Muscle layer of duodenum (tissue), 2 donors: ENCODE measurements at regions not wholly inside any gene's neighbourhood (a gene's known extent, or its start where the extent isn't known, plus 50 kb on each side); places are given as distances from the start of the nearest gene placed in this dataset.
"Not testable (repeated sequence)": the region's sequence is repeated elsewhere in the genome, so short reads cannot be mapped to it uniquely, and the experiment has no call there.

Experiments used
- H3K27ac ChIP-seq: one replicate; pipeline ENCODE4 v1.7.0; 2013; ENCODE audit warnings: mild to moderate bottlenecking, low read length
- H3K27me3 ChIP-seq: one replicate; pipeline ENCODE4 v1.7.0; 2013; ENCODE audit warnings: low read depth, mild to moderate bottlenecking, control low read depth, low read length
- H3K36me3 ChIP-seq, 2 donors: one replicate each; pipeline ENCODE4 v1.7.0; 2013; ENCODE audit warnings: low read length in 2 of 2, control low read depth in 1 of 2, mild to moderate bottlenecking in 1 of 2; ENCODE audit not compliant: insufficient read depth in 2 of 2, control insufficient read depth in 1 of 2
- H3K4me1 ChIP-seq, 2 donors: one replicate each; pipeline ENCODE4 v1.7.0; 2013; ENCODE audit warnings: low read length in 2 of 2, mild to moderate bottlenecking in 2 of 2, control low read depth in 1 of 2, moderate library complexity in 1 of 2; ENCODE audit not compliant: insufficient read depth in 2 of 2, control insufficient read depth in 1 of 2
- H3K4me3 ChIP-seq, 2 donors: one replicate each; pipeline ENCODE4 v1.7.0; 2013; ENCODE audit warnings: low read length in 2 of 2, low read depth in 1 of 2, mild to moderate bottlenecking in 1 of 2
- H3K9me3 ChIP-seq, 2 donors: one replicate each; pipeline ENCODE4 v1.7.0; 2013; ENCODE audit warnings: low read length in 2 of 2, control low read depth in 1 of 2, mild to moderate bottlenecking in 1 of 2; ENCODE audit not compliant: control insufficient read depth in 1 of 2
- donor health status: healthy.

DNA sequence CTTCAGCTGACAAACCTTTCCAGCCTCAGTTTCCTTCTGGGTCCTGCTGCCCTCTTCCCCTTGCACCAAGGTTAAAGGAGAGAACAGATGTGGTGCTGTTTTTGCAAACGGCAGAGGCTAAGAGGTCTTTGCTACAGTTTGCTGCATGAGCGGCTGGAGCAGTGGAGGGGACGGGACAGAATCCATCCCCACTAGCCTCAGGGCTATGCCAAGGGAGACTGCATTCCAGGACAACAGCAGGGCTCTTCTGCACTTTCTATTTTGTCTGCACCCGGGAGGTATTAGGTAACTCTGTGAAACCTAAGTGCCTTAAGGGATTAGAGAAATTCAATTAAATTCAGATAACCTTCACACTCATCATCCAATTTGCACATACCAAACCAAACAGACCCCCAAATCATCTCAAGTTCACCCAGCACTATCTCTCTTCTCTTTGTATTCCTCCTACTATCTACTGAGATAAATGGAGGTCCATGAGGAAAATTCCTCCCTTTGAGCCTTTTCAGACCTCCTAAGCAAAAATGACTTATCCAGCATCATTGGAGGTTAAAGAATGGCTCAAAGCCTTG, 103.8 kb upstream of the VRK1 start:
- Histone ChIP-seq H3K27ac (no peak overlapping the region), H3K27me3 (no peaks in the 10 kb centered on the region), H3K9me3 (no peaks in the 10 kb centered on the region), H3K4me1 (no peaks in the 10 kb centered on the region), H3K36me3 (no peaks in the 10 kb centered on the region), H3K4me3 (no peak overlapping the region)

DNA sequence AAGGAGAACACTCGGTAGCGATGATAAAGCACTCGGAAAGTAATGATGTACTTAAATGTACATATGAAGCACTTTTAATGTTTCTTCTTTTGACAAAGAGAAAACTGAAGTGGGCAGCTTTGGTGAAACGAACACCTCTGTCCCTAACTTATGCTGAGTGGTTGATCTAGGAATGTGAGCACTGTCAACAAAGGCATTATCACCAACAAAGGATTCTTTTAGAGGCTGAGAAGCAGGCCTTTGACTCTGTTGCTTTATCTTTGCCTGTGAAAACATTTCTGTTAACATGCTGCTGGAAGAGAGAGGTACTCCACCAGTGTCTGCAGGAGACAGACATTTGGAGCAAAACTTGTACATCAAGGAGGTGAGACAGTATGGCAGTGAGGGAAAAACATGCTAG, 103.2 kb upstream of the VRK1 start:
- Histone ChIP-seq H3K36me3 (no peaks in the 10 kb centered on the region), H3K27ac (no peak overlapping the region), H3K4me3 (no peak overlapping the region), H3K4me1 (no peaks in the 10 kb centered on the region), H3K9me3 (no peaks in the 10 kb centered on the region), H3K27me3 (no peaks in the 10 kb centered on the region)

DNA sequence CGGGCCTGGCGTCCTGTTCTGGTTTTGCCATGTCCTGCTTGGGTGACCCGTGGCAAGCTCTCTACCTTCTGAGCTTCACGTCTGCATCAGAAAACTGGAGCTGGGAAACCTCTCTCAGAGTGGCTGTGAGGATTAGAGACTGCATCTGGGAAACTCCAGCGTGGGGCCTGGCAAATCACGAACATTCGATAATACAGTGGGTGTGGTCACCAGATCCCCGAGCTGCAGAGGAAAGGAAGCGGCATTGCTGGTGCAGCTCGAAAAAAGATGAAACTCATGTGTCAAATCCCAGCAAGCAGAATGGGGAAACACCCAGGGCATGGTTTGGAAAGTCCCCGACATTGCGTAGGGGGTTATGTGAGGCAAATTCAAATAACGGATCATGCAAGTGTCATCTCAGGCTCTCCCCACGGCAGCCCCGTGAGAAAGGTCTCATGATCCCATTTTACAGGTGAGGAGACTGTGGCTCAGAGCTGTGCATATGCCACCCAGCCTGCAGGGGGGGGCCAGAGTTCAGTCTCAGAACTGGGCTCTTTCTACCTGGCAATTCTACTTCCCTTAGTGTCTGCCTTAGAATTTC, 98.1 kb upstream of the VRK1 start:
- Histone ChIP-seq H3K4me1 (no peaks in the 10 kb centered on the region), H3K27ac (no peak overlapping the region), H3K27me3 (no peaks in the 10 kb centered on the region), H3K4me3 (no peak overlapping the region), H3K9me3 (no peaks in the 10 kb centered on the region), H3K36me3 (no peaks in the 10 kb centered on the region)

DNA sequence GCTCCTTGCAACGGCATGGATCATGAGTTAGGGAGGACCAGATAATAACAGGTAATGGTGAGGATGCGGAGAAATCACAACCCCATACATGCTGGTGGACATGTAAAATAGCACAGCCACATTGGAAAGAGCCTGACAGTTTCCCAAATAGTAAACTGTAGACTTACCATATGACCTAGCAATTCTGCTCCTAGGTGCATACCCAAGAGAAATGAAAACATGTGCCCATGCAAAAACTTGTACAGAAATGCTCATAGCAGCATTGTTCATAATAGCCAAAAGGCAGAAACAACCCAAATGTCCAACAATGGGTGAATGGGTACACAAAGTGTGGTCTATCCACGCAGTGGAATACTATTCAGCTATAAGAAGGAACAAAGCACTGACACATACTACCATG, 97.5 kb upstream of the VRK1 start:
- no peaks in the 10 kb centered on the region for H3K27me3 ChIP-seq
- no peak overlapping the region for H3K27ac ChIP-seq
- no peaks in the 10 kb centered on the region for H3K36me3 ChIP-seq
- no peaks in the 10 kb centered on the region for H3K4me1 ChIP-seq
- H3K4me3 ChIP-seq: no peak overlapping the region
- no peaks in the 10 kb centered on the region for H3K9me3 ChIP-seq

DNA sequence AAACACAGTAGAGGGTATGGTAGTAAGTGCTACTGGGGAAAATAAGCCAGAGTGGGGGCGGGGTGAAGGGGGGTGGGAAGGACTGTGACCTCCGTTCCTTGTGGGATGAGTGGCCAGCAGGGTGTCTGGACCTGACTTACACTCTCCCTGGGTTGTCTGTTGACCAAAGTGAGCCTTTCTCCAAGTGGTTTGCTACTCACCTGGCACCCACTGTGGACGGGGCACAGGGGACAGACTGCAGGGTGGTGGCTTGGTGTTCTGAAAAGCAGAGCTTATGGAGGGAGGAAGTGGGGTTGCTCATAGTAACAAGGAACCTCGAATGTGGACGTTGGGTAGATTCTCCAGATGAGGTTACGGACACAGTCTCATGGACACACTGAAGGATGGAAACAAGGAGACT, 94.4 kb upstream of the VRK1 start:
- no peaks in the 10 kb centered on the region for H3K36me3 ChIP-seq
- no peak overlapping the region for H3K27ac ChIP-seq
- H3K4me3 ChIP-seq: no peak overlapping the region
- no peaks in the 10 kb centered on the region for H3K4me1 ChIP-seq
- no peaks in the 10 kb centered on the region for H3K27me3 ChIP-seq
- H3K9me3 ChIP-seq: no peaks in the 10 kb centered on the region

DNA sequence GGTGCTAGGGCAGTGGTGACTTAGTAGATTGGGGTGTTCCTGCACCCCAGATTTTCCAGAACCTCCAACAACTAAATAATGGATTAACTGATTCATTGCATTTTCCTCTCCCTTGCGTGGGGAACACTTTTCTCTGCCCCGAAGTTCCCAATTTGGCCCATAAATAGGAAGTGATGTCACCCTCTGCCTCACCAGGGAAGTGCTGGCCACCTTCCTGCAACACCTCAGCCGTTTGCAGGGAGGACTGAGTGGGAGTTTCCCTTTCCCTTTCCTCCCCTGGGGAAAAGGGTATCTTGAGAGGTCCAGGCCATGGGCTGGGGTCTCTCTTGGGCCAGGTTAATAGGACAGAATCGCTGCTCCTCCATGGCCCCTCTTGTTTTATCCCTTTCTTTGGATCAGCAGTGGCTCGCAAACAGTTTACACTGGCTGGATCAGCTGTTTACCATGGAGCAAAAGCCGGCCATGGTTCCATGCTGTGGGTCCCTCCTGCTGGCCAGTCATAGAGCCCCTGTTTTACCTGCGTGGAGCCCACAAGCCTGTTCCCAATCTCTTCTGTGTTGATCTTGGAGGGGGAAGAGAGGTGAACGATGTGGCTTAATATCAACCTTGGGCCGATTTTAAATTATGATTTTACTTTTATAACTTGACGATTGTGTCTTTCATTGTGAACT, 91.6 kb upstream of the VRK1 start:
- Histone ChIP-seq H3K4me1 (no peaks in the 10 kb centered on the region), H3K27ac (no peak overlapping the region), H3K9me3 (no peaks in the 10 kb centered on the region), H3K36me3 (no peaks in the 10 kb centered on the region), H3K27me3 (no peaks in the 10 kb centered on the region), H3K4me3 (no peak overlapping the region)

DNA sequence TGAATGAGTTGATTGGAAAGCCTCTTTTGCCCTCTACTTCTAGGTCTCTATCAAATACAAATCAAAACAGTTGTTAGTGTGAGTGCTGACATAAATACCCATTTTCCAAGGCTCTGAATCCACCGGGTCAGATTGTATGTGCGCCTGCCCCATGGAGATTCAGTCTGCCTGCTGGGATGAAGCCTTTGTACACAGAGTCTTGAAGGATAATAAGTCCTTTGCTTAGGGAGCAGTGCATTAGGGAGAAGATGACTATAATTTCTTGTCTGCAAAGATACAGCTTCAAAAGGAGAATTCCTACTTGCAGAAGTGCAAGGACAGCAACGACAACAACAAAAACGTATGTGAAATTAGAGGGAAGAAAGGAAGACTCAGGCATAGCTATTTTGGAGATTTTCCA, 90.3 kb upstream of the VRK1 start:
- Histone ChIP-seq H3K36me3 (no peaks in the 10 kb centered on the region), H3K9me3 (no peaks in the 10 kb centered on the region), H3K27ac (no peak overlapping the region), H3K4me3 (no peak overlapping the region), H3K27me3 (no peaks in the 10 kb centered on the region), H3K4me1 (no peaks in the 10 kb centered on the region)

DNA sequence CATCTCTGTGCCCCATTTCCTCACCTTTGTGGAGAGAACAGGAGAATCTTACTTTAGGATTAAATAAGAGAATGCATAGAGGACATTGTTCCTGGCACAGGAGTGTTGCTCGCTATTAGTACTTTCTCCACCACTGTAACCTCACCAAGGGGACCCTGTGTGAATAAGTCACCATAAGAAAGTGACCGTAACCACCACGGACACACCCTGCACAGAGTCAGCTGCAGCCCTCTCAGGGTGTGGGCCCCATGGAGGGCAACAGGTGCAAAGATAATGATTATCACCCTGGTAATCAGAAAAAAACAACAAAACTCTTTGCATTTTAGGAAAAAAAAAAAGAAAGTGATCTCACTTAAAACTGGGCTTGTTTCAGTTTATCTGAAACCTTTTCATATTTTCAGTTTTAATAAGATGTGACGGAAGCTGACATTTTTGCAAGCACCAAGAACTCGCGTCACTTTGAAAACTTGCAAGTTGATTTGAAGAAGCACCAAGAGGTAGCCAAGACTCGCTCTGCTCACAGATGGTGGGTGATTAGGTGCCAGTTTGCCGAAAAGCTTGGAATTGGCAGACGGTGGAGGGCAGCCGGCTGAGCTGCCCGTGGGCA, 87.0 kb upstream of the VRK1 start:
- Histone ChIP-seq H3K9me3 (no peaks in the 10 kb centered on the region), H3K27me3 (no peaks in the 10 kb centered on the region), H3K36me3 (no peaks in the 10 kb centered on the region), H3K4me1 (peaks cover 0 to 4% of the 10 kb centered on the region in 2 donors), H3K4me3 (no peak overlapping the region), H3K27ac (no peak overlapping the region)

DNA sequence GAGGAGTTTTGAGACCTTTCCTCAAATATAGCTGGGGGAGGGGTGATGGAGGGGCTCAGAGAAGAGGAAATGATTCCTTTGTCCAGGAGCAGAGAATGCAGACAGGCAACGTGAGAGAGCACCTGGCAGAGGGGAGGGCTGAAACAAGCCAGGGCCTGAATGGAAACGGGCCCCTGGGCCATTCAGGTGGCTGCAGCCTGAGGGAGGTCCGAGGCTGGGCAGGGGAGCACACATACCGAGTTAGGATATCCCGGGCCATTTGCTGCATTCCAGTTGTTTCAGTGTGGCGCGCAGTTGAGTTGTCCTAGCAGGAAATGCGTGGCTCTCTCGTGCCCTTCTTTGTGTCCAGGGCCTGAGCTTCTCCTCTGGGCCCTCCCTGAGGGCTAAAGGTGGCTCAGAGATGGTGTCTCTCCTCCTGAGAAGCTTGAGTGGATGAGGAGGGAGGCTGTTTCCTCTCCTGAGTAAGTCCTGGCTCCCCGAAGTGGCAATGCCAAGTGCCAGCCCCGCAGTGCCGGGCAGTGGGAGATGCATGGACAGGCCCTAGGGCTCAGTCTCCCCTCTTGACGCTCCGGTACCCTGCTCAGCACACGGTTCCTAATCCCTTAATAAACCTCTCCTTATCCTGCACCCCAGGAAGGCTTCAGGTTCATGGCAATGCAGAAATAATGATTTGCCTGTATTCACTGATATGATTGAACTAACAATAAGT, 85.5 kb upstream of the VRK1 start:
- peaks cover 0 to 4% of the 10 kb centered on the region in 2 donors for H3K4me1 ChIP-seq
- H3K4me3 ChIP-seq: no peak overlapping the region
- H3K9me3 ChIP-seq: no peaks in the 10 kb centered on the region
- no peaks in the 10 kb centered on the region for H3K27me3 ChIP-seq
- no peak overlapping the region for H3K27ac ChIP-seq
- no peaks in the 10 kb centered on the region for H3K36me3 ChIP-seq

DNA sequence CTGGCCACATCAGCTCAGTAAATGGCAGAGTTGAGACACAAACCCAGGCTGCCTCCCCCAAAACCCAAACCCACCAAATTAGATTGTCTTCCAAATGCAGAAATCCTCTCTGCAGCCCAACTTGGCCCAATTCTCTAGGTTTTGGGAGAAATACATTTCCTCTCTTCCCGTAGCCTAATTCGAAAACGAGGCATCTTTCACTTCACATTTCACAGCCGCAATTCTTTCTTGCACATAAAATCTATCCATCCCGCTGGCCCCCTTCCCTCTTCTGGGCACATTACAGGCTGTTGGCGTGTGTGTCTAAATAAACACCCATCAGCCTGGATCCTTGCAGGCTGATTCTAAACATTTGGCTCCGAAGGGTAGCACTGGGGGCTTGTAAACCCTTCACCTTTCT, 83.8 kb upstream of the VRK1 start:
- H3K27me3 ChIP-seq: no peaks in the 10 kb centered on the region
- H3K4me1 ChIP-seq: peaks cover 0 to 4% of the 10 kb centered on the region in 2 donors
- no peaks in the 10 kb centered on the region for H3K9me3 ChIP-seq
- H3K27ac ChIP-seq: no peak overlapping the region
- H3K4me3 ChIP-seq: no peak overlapping the region
- no peaks in the 10 kb centered on the region for H3K36me3 ChIP-seq

DNA sequence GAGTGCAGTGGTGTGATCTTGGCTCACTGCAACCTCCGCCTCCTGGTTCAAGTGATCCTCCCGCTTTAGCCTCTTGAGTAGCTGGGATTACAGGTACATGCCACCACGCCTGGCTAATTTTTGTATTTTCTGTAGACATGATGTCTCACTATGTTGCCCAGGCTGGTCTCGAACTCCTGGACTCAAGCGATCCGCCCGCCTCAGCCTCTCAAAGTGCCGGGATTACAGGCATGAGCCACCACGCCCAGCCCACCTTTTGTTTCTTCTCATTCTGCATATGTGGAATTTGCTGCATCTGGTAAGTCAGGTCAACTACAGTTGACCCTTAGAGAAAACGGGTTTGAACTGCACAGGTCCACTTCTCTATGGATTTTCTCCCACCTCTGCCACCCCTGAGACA, 82.6 kb upstream of the VRK1 start:
- H3K4me1 ChIP-seq, H3K27ac ChIP-seq, H3K9me3 ChIP-seq, H3K36me3 ChIP-seq, H3K27me3 ChIP-seq, H3K4me3 ChIP-seq: not testable (repeated sequence)
